Ascending aorta (tissue), 2 donors: ENCODE measurements at regions not wholly inside any gene's neighbourhood (a gene's known extent, or its start where the extent isn't known, plus 50 kb on each side); places are given as distances from the start of the nearest gene placed in this dataset.

Experiments
- DNase-seq, 2 donors: peaks; one replicate each; pipeline ENCODE4 v3.0.0-alpha.2; 2019; ENCODE audit warnings: low spot score in 2 of 2
- H3K27ac ChIP-seq, 2 donors: fragments of 200-600 bp; sonication (generic); one replicate each; pipeline ENCODE4 v1.5.1; 2016 to 2017; ENCODE audit warnings: mild to moderate bottlenecking in 1 of 2
- H3K27me3 ChIP-seq: fragments of 200-600 bp; sonication (generic); one replicate; pipeline ENCODE4 v1.5.1; 2017
- H3K36me3 ChIP-seq, 2 donors: fragments of 200-600 bp; sonication (generic); one replicate each; pipeline ENCODE4 v1.5.1; 2016
- H3K4me1 ChIP-seq, 2 donors: fragments of 200-600 bp; sonication (generic); one replicate each; pipeline ENCODE4 v1.5.1; 2016 to 2017; ENCODE audit warnings: mild to moderate bottlenecking in 1 of 2
- H3K4me3 ChIP-seq, 2 donors: fragments of 200-600 bp; sonication (generic); one replicate each; pipeline ENCODE4 v1.5.1; 2016 to 2017; ENCODE audit warnings: mild to moderate bottlenecking in 1 of 2
- H3K9me3 ChIP-seq, 2 donors: fragments of 200-600 bp; sonication (generic); one replicate each; pipeline ENCODE4 v1.5.1; 2016
- intact Hi-C: fragments of 100-400 bp; cut with DNase I; formaldehyde crosslinking; loops from one replicate; pipeline ENCODE4 v1.15.1; 2023
- TF ChIP-seq, protein P1 (sequence below), 3 experiments: fragments of 200-600 bp in 2 of 3; fragments of 450-650 bp in 1 of 3; sonication (generic) in 2 of 3; IDR thresholded peaks; one replicate each; pipeline ENCODE4 v1.5.1; 2016 to 2019; ENCODE audit warnings: antibody characterized with exemption in 3 of 3, mild to moderate bottlenecking in 1 of 3, moderate library complexity in 1 of 3

DNA sequence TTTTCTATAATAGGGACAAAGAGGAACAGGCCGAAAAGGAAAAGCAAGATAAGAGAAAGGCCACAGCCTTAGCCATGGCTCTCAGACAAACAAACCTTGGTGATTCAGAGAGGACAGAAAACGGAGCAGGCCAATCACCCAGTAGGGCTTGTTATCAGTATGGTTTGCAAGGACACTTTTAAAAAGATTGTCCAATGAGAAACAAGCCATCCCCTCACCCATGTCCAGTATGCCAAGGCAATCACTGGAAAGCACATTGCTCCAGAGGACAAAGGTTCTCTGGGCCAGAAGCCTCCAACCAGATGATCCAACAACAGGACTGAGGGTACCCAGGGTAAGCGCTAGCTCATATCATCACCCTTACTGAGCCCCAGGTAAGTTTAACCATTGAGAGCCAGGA lies 243.8 kb upstream of the BTG1 start:
- H3K4me1 ChIP-seq = no peaks in the 10 kb centered on the region
- DNase-seq = no peak
- TF ChIP-seq, protein P1, sequence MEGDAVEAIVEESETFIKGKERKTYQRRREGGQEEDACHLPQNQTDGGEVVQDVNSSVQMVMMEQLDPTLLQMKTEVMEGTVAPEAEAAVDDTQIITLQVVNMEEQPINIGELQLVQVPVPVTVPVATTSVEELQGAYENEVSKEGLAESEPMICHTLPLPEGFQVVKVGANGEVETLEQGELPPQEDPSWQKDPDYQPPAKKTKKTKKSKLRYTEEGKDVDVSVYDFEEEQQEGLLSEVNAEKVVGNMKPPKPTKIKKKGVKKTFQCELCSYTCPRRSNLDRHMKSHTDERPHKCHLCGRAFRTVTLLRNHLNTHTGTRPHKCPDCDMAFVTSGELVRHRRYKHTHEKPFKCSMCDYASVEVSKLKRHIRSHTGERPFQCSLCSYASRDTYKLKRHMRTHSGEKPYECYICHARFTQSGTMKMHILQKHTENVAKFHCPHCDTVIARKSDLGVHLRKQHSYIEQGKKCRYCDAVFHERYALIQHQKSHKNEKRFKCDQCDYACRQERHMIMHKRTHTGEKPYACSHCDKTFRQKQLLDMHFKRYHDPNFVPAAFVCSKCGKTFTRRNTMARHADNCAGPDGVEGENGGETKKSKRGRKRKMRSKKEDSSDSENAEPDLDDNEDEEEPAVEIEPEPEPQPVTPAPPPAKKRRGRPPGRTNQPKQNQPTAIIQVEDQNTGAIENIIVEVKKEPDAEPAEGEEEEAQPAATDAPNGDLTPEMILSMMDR (IDR thresholded peaks at IDR 0.05) = no peak
- no peaks in the 10 kb centered on the region for H3K27me3 ChIP-seq
- peaks cover 0 to 12% of the 10 kb centered on the region in 2 donors for H3K9me3 ChIP-seq
- H3K4me3 ChIP-seq = no peak overlapping the region
- no peaks in the 10 kb centered on the region for H3K36me3 ChIP-seq
- intact Hi-C loops = no loop called here
- H3K27ac ChIP-seq = no peak overlapping the region

DNA sequence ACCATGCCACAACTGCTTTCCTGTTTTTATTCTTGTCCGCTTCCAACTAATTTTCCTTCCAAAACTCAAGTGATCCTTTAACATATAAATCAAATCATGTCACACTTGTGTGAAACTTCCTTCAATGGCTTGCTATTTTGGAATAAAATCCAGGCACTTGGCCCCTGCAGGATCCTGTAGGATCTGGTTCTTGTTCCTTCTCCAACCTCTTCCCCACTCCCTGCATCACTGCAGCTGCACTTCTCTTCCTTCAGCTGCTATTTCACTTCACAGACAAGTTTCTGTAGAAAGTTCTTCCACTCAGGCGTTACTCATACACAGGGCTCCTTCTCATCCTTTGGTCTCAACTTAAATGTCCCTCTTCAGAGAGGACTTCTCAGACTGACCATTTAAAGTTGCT lies 239.7 kb upstream of the BTG1 start:
- no peak overlapping the region for H3K27ac ChIP-seq
- TF ChIP-seq, protein P1 (IDR thresholded peaks at IDR 0.05) = no peak
- no peaks in the 10 kb centered on the region for H3K27me3 ChIP-seq
- DNase-seq = no peak
- H3K9me3 ChIP-seq = no peaks in the 10 kb centered on the region
- intact Hi-C loops = no loop called here
- H3K36me3 ChIP-seq = no peaks in the 10 kb centered on the region
- no peaks in the 10 kb centered on the region for H3K4me1 ChIP-seq
- no peak overlapping the region for H3K4me3 ChIP-seq

DNA sequence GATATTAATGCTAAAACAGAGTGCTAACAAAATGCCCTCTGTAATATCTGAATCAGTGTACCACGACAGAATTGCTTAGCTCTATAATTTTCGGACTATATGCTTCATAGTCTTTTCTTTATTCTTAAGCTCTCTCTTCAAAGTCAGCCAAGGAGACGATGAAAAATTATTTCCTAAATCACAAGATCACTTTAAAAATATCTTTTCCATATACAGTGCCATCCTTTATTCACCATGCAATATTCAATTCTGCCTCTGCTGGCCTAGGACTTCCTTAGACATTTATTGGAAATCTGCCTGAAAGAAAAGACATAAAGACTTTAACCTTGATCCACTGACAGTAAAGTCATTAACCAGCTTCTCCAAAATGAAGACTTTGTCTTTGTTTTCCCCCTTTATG lies 238.9 kb upstream of the BTG1 start:
- intact Hi-C loops = no loop called here
- TF ChIP-seq, protein P1 (IDR thresholded peaks at IDR 0.05) = no peak
- Histone ChIP-seq H3K4me1 (no peaks in the 10 kb centered on the region), H3K4me3 (no peak overlapping the region), H3K27me3 (no peaks in the 10 kb centered on the region), H3K36me3 (no peaks in the 10 kb centered on the region), H3K27ac (no peak overlapping the region), H3K9me3 (no peaks in the 10 kb centered on the region)
- DNase-seq = no peak

DNA sequence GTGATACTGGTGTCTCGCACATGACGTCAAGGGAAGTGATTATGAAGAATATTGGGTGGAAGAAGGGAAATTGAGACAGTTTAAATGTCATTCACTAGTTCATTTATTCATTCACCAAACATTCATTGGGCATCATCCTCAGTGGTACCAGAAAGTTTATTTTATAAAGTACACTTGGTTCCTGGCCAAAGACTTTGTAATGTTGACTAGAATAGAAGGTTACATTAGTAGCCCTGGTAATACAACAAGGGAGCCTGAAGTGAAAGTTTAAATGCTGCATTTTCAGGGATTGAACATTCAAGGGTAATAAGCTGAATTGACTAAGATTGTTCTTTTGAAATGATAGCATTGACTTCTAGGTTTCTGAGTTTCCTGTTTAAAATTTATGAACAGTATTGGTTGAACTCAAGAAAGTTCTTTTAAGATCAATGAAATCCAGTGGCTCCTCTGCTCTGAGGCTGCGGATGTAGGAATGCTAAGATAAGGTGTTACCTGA lies 236.8 kb upstream of the BTG1 start:
- intact Hi-C loops = no loop called here

DNA sequence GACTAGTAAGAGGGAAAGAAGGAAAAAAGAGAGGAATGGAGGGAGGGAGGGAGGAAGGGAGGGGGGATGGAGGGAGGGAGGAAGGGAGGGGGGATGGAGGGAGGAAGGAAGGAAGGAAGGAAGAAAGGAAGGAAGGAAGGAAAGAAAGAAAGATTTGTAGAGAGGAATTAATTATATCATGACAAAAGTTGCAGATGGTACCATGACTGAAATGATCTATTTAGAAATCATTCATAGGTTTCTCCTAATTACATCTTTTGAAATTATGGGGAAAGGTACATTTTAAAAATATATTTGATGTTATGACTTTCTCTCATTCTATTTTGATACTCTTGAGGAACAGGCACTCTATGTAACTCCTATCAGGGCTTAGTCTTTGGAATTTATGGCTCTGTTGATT lies 236.2 kb upstream of the BTG1 start:
- no peaks in the 10 kb centered on the region for H3K9me3 ChIP-seq
- H3K27ac ChIP-seq = no peak overlapping the region
- no peaks in the 10 kb centered on the region for H3K4me1 ChIP-seq
- no peak for DNase-seq
- no peak overlapping the region for H3K4me3 ChIP-seq
- no peaks in the 10 kb centered on the region for H3K36me3 ChIP-seq
- no peaks in the 10 kb centered on the region for H3K27me3 ChIP-seq
- intact Hi-C loops = no loop called here
- TF ChIP-seq, protein P1 (IDR thresholded peaks at IDR 0.05) = no peak

More for the DNA sequence above, 236.8 kb upstream of the BTG1 start:
- TF ChIP-seq, protein P1 (IDR thresholded peaks at IDR 0.05) = no peak
- no peak overlapping the region for H3K4me3 ChIP-seq
- no peaks in the 10 kb centered on the region for H3K9me3 ChIP-seq
- no peak for DNase-seq
- H3K36me3 ChIP-seq = no peaks in the 10 kb centered on the region
- H3K27me3 ChIP-seq = no peaks in the 10 kb centered on the region
- no peak overlapping the region for H3K27ac ChIP-seq
- no peaks in the 10 kb centered on the region for H3K4me1 ChIP-seq
